Smooth muscle cell (in vitro differentiated cells): ENCODE measurements at regions not wholly inside any gene's neighbourhood (a gene's known extent, or its start where the extent isn't known, plus 50 kb on each side); places are given as distances from the start of the nearest gene placed in this dataset.

ENCODE experiments used
- DNase-seq: peaks from one replicate; lab custom pipeline; 2025; ENCODE audit not compliant: unreplicated experiment; lab: John Stamatoyannopoulos, UW
- H2AFZ ChIP-seq: fragments of 200-600 bp; sonication (generic); 2 replicates; pipeline ENCODE4 v1.6.0; 2016; ENCODE audit warnings: antibody characterized with exemption, low read depth, mild to moderate bottlenecking
- H3F3A ChIP-seq: fragments of 200-600 bp; sonication (generic); 2 replicates; pipeline ENCODE4 v1.6.0; 2017; ENCODE audit warnings: antibody characterized with exemption, low read depth
- H3K27ac ChIP-seq: fragments of 200-600 bp; sonication (generic); 2 replicates; pipeline ENCODE4 v1.5.1; 2016; ENCODE audit warnings: low read depth, mild to moderate bottlenecking
- H3K27me3 ChIP-seq: fragments of 200-600 bp; sonication (generic); 2 replicates; pipeline ENCODE4 v1.6.1; 2016; ENCODE audit warnings: low read depth, mild to moderate bottlenecking
- H3K36me3 ChIP-seq: fragments of 200-600 bp; sonication (generic); 2 replicates; pipeline ENCODE4 v1.5.1; 2016; ENCODE audit warnings: low read depth
- H3K4me1 ChIP-seq: fragments of 200-600 bp; sonication (generic); 2 replicates; pipeline ENCODE4 v1.5.1; 2016; ENCODE audit warnings: low read depth
- H3K4me2 ChIP-seq: fragments of 200-600 bp; sonication (generic); 2 replicates; pipeline ENCODE4 v1.6.0; 2016; ENCODE audit warnings: mild to moderate bottlenecking
- H3K4me3 ChIP-seq: fragments of 200-600 bp; sonication (generic); 2 replicates; pipeline ENCODE4 v1.5.1; 2016; ENCODE audit warnings: mild to moderate bottlenecking
- H3K79me2 ChIP-seq: fragments of 200-600 bp; sonication (generic); 2 replicates; pipeline ENCODE4 v1.6.0; 2016; ENCODE audit warnings: low read depth, mild to moderate bottlenecking
- H3K9ac ChIP-seq: fragments of 200-600 bp; sonication (generic); 2 replicates; pipeline ENCODE4 v1.6.0; 2016; ENCODE audit warnings: low read depth
- H3K9me3 ChIP-seq: fragments of 200-600 bp; sonication (generic); replicated peaks from 2 replicates; pipeline ENCODE4 v1.5.1; 2016; ENCODE audit warnings: low read depth
- H4K20me1 ChIP-seq: fragments of 200-600 bp; sonication (generic); 2 replicates; pipeline ENCODE4 v1.6.0; 2016; ENCODE audit warnings: low read depth
- WGBS: methylation state at CpG from one replicate; pipeline ENCODE4 v1.1.7; 2016; ENCODE audit warnings: low lambda C conversion rate; 5-methylcytosine and 5-hydroxymethylcytosine counted together
- TF ChIP-seq, protein P1 (sequence below): fragments of 200-600 bp; sonication (generic); IDR thresholded peaks from 2 replicates; pipeline ENCODE4 v1.5.1; 2017; ENCODE audit warnings: borderline replicate concordance, mild to moderate bottlenecking, antibody characterized with exemption; ENCODE audit not compliant: insufficient read depth, poor library complexity, severe bottlenecking

DNA sequence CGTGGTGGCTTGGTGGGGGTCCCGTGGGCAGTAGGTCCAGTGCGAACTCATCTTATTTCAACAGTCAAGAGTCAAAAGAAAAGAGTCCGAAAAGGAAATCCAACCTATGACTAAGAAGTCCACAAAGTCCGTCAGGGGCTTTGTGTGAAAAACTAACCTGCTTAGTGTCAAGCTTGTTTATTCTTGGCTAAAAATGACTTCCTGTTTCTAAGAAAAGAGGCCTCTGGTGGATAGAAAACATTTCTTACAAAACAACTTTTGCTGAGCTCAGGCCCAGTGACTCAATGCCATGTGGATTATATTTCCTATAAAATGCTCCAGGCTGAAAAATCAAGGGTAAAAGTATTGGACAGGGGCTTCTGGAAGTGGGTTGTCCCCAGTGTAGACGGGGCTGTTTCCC, 105.9 kb downstream of the GADD45G start:
- Histone ChIP-seq H3K4me1 (no peaks in the 10 kb centered on the region), H2AFZ (no peak overlapping the region), H3K27me3 (no peaks in the 10 kb centered on the region), H3K9me3 (no peaks in the 10 kb centered on the region), H4K20me1 (no peaks in the 10 kb centered on the region), H3K27ac (peak overlapping the region; percentile 66), H3F3A (no peaks in the 10 kb centered on the region), H3K4me3 (no peak overlapping the region), H3K9ac (no peak overlapping the region), H3K79me2 (no peaks in the 10 kb centered on the region), H3K36me3 (no peaks in the 10 kb centered on the region), H3K4me2 (peak overlapping the region; percentile 29)
- TF ChIP-seq, protein P1, sequence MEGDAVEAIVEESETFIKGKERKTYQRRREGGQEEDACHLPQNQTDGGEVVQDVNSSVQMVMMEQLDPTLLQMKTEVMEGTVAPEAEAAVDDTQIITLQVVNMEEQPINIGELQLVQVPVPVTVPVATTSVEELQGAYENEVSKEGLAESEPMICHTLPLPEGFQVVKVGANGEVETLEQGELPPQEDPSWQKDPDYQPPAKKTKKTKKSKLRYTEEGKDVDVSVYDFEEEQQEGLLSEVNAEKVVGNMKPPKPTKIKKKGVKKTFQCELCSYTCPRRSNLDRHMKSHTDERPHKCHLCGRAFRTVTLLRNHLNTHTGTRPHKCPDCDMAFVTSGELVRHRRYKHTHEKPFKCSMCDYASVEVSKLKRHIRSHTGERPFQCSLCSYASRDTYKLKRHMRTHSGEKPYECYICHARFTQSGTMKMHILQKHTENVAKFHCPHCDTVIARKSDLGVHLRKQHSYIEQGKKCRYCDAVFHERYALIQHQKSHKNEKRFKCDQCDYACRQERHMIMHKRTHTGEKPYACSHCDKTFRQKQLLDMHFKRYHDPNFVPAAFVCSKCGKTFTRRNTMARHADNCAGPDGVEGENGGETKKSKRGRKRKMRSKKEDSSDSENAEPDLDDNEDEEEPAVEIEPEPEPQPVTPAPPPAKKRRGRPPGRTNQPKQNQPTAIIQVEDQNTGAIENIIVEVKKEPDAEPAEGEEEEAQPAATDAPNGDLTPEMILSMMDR = no peak
- WGBS = 21% methylated on average over 6 of the region's 6 CpGs
- no peak for DNase-seq

DNA sequence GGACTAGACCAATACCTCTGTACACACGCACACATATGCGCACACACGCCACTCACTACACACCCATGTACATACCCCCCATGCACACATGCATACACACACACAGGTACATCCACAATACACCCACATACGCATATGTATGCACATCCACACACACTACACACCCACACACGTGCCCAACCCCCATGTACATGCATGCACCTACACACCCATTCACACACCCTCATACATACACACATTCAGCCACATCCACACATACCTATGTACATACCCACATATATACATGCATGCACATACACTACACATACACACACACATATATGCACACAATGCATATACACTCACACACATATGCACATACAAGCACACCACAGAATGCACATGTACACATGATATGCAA, 107.1 kb downstream of the GADD45G start:
- Histone ChIP-seq H3F3A (no peaks in the 10 kb centered on the region), H3K4me2 (no peak overlapping the region), H2AFZ (no peak overlapping the region), H3K79me2 (no peaks in the 10 kb centered on the region), H3K9me3 (no peaks in the 10 kb centered on the region), H3K36me3 (no peaks in the 10 kb centered on the region), H4K20me1 (no peaks in the 10 kb centered on the region), H3K4me3 (no peak overlapping the region), H3K27ac (no peak overlapping the region), H3K27me3 (no peaks in the 10 kb centered on the region), H3K4me1 (no peaks in the 10 kb centered on the region), H3K9ac (no peak overlapping the region)
- WGBS = 61% methylated on average over 5 of the region's 5 CpGs
- DNase-seq = no peak
- TF ChIP-seq, protein P1 = no peak

DNA sequence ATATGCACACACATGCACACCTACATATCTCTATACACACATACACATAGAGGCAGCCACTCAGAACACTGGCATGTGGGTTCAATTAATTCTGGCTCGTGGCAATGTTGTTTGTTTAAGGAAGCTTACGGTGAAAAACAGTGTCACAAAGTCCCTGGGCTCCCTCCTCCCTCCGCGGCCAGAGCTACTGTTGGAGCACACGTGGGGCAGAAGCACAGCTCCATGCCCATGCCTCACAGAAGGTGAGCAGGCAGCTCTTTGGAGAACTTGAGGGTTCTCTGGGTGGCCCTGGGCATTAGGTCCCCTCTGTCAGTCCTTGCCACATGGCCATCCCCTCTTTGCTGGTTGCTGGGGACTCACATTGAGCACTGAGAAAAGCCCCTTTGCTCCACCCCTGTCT, 107.5 kb downstream of the GADD45G start:
- no peaks in the 10 kb centered on the region for H3K79me2 ChIP-seq
- H3K9ac ChIP-seq = no peak overlapping the region
- TF ChIP-seq, protein P1 = no peak
- H2AFZ ChIP-seq = no peak overlapping the region
- H4K20me1 ChIP-seq = no peaks in the 10 kb centered on the region
- no peaks in the 10 kb centered on the region for H3K9me3 ChIP-seq
- 44% methylated on average over 5 of the region's 5 CpGs for WGBS
- no peak overlapping the region for H3K4me2 ChIP-seq
- H3K4me1 ChIP-seq = no peaks in the 10 kb centered on the region
- H3F3A ChIP-seq = no peaks in the 10 kb centered on the region
- H3K4me3 ChIP-seq = no peak overlapping the region
- no peaks in the 10 kb centered on the region for H3K27me3 ChIP-seq
- H3K27ac ChIP-seq = no peak overlapping the region
- H3K36me3 ChIP-seq = no peaks in the 10 kb centered on the region
- DNase-seq = no peak

DNA sequence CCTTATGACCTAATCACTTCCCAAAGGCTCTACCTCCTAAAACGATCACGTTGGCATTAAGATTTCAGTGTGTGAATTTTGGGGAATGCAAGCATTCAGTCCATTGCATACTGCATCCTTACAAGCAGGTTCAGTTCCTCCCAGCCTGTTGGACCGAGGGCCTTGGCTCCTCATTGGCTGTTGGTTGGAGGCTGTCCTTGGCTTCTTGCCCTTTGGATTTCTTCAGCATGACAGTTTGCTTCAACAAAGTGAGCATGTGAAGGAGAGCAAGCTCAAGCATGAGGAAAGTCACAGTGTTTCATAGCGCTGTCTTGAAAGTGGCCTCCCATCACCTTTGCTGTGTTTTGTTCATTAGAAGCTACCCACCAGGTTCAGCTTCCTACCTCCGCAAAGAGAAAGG, 109.5 kb downstream of the GADD45G start:
- Histone ChIP-seq H4K20me1 (no peaks in the 10 kb centered on the region), H3F3A (peaks cover 7% of the 10 kb centered on the region), H3K9ac (no peak overlapping the region), H3K9me3 (no peaks in the 10 kb centered on the region), H3K79me2 (no peaks in the 10 kb centered on the region), H3K27ac (no peak overlapping the region), H3K4me1 (no peaks in the 10 kb centered on the region), H2AFZ (no peak overlapping the region), H3K36me3 (no peaks in the 10 kb centered on the region), H3K4me3 (no peak overlapping the region), H3K27me3 (no peaks in the 10 kb centered on the region), H3K4me2 (no peak overlapping the region)
- TF ChIP-seq, protein P1 = no peak
- 81% methylated on average over 5 of the region's 5 CpGs for WGBS
- no peak for DNase-seq
